GM06990 (cell line): ENCODE measurements at regions not wholly inside any gene's neighbourhood (a gene's known extent, or its start where the extent isn't known, plus 50 kb on each side); places are given as distances from the start of the nearest gene placed in this dataset.

Experiments used
- DNase-seq: peaks from one replicate; pipeline ENCODE4 v3.0.0-alpha.2; 2011; ENCODE audit not compliant: insufficient read length; ENCODE audit errors: extremely low read depth
- H3K27me3 ChIP-seq: replicated peaks from 2 replicates; pipeline ENCODE4 v1.6.0; 2011; ENCODE audit warnings: low read length; ENCODE audit not compliant: control insufficient read depth, insufficient read depth
- H3K36me3 ChIP-seq: 2 replicates; pipeline ENCODE4 v1.5.1; 2011; ENCODE audit warnings: low read length; ENCODE audit not compliant: control insufficient read depth, insufficient read depth
- H3K4me3 ChIP-seq: replicated peaks from 2 replicates; pipeline ENCODE4 v1.5.1; 2011; ENCODE audit warnings: low read depth, mild to moderate bottlenecking, control low read depth, low read length
- TF ChIP-seq, protein P1 (sequence below): IDR thresholded peaks from 2 replicates; pipeline ENCODE4 v1.5.1; 2011; ENCODE audit warnings: low read length, control low read depth, mild to moderate bottlenecking, inconsistent platforms; ENCODE audit not compliant: insufficient read depth, poor library complexity, severe bottlenecking

DNA sequence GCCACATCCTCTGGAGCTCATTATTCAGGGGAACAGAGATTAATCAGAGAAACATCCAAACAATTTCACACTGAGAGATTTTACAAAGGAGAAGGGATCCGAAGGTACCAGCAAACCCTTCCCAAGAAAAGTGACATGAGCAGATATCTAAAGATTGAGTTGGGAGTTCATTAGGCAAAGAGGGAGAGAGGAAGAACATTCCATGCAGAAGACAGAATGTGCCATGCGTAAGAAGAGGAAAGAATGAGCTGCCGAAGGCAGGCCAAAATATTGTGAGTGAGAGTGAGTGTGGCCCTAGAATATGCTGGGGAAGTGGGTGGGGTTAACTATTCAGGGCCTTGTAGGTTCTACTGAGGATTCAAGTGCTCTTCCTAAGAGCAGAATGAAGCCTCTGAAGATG is 50.0 kb upstream of the LYVE1 start:
- DNase-seq: no peak
- TF ChIP-seq, protein P1, sequence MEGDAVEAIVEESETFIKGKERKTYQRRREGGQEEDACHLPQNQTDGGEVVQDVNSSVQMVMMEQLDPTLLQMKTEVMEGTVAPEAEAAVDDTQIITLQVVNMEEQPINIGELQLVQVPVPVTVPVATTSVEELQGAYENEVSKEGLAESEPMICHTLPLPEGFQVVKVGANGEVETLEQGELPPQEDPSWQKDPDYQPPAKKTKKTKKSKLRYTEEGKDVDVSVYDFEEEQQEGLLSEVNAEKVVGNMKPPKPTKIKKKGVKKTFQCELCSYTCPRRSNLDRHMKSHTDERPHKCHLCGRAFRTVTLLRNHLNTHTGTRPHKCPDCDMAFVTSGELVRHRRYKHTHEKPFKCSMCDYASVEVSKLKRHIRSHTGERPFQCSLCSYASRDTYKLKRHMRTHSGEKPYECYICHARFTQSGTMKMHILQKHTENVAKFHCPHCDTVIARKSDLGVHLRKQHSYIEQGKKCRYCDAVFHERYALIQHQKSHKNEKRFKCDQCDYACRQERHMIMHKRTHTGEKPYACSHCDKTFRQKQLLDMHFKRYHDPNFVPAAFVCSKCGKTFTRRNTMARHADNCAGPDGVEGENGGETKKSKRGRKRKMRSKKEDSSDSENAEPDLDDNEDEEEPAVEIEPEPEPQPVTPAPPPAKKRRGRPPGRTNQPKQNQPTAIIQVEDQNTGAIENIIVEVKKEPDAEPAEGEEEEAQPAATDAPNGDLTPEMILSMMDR: no peak
- Histone ChIP-seq H3K27me3 (no peaks in the 10 kb centered on the region), H3K4me3 (no peak overlapping the region), H3K36me3 (no peaks in the 10 kb centered on the region)
